GM21360 (cell line): ENCODE measurements at regions not wholly inside any gene's neighbourhood (a gene's known extent, or its start where the extent isn't known, plus 50 kb on each side); places are given as distances from the start of the nearest gene placed in this dataset.

ENCODE experiments used
- ATAC-seq: cut with Tn5 transposase; IDR thresholded peaks from one replicate; pipeline ENCODE4 v1.9.1; 2021; ENCODE audit warnings: mild to moderate bottlenecking, moderate library complexity; ENCODE audit not compliant: unreplicated experiment

GRCh38 chr18:79608999-79609461, 70.6 kb upstream of the CTDP1 start:
- ATAC-seq, result no peak

- no peak for ATAC-seq
Observed at GRCh38 chr18:79609841-79610281, 69.7 kb upstream of the CTDP1 start.

- no peak for ATAC-seq
Observed at GRCh38 chr18:79610461-79611039, 69.1 kb upstream of the CTDP1 start.

DNA sequence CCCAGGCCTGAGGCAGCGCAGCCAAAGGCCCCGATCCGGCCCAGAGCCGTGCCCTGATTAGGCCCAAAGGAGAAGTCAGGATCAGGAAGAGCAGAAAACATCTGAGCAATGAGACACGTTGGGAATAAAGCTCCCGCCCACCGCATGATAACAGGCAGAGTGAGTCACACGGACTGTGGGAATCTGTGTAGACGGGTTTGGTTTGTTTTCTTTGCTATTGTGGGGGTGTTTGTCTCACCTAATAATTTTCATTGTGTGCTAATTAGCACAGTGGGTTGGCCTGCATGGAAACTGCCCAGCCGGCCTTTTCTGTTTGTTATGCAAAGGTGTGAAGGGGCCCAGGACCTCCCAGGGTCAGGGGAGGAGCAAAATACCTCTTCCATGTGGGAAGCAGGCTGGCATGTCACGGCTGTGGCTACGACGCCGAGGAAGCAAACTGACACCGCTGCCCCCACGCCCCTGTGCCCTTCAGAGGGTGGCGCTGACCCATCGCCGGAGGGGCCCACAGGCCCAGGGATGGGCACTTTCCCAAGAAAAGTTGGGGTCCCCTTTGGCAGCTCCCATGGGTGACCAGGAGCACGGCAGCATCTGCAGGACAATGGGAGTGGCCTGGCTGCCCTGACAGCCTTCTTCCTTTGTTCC, 68.4 kb upstream of the CTDP1 start:
- ATAC-seq, result no peak

- ATAC-seq, result no peak
Observed at GRCh38 chr18:79612291-79613108, 67.1 kb upstream of the CTDP1 start.

DNA sequence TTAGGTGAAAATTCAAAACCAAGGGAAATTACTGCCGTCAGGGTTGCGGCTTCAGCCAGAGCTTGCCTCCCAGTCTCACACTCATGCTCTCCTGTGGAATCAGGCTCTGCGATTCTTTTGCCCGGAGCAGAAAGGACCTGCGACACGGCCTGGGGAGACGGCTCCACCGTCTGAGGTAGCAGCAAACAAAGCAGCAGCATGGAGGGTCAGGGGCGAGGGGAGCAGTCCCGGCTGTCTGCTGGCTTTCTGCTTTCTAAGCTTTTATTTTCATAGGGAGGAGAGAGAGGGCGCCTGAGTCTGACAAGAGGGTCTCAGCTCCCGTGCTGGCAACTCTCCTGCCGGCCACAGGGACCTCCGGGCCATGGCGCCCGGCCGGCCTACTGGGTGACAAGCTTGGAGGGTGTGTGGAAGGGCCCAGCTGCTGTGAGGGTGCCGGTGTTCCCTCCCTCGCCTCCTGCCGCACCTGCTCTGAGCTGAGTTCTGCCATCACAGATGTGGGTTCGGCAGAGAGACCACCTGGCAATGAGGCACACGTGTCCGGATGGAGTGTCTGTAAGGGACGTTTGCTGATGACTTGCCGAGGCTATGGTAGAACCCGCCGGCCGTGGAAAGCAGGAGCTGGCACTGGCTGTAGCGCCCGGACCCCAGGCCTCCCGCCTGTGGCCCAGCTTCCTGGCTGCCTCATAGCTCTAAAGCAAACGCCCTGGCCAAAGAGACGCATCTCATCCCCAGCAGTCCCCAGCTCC, 66.2 kb upstream of the CTDP1 start:
- ATAC-seq, result no peak

DNA sequence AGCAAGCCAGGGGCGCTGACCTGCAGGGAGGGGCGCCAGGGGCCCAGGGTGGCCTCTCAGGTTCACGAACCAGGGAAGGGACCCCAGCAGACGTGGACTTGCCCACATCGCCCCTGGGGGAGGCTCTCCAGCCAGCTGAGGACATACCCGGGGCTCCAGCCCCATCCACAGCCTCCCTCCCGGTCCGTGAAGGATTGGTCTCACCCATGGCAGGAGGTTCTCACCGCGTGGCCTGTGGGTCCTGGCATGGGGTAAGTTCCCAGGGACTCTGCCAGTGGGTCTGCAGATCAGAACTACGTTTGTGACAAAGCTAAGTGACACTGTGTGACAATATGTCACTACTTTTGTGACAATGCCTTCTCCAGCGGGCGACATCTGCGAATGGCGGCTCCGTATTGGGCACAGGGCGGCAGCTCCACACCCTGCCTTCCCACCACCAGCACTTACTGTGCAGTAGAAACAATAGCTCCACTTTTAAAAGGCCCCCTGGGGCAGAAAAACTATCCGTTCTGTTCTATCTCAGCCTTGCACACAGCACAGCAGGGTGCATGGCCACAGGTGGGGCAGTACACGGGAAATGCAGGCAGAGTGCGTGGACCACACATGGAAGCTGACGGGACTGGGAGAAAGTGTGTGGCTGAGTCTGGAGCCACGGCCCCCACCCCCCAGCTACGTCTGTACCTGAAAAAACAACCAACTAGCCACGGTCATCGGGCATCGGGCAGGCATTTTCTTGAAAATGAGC, 65.2 kb upstream of the CTDP1 start:
- no peak for ATAC-seq

DNA sequence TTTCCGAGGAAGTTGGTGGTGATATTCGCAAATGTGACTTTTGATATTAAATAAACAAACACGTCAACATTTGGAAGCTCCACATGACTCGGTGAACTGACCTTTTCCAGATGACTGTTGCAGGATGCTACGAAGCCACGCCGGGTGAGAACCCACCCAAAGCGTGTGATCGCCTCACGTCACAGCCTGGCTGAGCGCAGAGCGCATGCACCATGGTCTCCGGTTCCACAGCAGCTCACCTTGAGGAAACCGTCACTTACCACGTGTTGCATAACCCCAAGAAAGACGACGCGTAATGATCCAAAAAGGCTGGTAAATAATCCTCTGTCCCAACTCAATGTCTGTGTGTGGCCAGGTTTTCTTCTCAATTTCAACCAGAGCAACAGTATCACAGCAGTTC, 64.5 kb upstream of the CTDP1 start:
- ATAC-seq, result no peak

DNA sequence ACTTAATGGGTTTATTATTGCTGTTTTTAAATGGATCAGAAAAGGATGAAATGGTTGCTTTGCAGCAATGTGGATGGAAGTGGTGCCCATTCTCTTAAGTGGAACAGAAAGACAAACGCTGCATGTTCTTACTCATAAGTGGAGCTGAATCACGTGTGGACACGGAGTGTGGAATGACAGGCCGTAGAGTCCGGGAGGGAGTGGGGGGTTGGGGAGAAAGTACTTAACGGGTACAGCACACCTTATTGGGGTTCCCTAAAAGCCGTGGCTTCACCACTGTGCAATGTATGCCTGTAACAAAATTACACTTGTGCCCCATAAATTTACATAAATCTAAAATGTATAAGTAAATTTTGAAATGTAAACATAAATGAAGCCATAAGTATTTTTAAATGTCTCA, 64.0 kb upstream of the CTDP1 start:
- ATAC-seq, result no peak

GRCh38 chr18:79616651-79617510, 62.7 kb upstream of the CTDP1 start:
- no peak for ATAC-seq

DNA sequence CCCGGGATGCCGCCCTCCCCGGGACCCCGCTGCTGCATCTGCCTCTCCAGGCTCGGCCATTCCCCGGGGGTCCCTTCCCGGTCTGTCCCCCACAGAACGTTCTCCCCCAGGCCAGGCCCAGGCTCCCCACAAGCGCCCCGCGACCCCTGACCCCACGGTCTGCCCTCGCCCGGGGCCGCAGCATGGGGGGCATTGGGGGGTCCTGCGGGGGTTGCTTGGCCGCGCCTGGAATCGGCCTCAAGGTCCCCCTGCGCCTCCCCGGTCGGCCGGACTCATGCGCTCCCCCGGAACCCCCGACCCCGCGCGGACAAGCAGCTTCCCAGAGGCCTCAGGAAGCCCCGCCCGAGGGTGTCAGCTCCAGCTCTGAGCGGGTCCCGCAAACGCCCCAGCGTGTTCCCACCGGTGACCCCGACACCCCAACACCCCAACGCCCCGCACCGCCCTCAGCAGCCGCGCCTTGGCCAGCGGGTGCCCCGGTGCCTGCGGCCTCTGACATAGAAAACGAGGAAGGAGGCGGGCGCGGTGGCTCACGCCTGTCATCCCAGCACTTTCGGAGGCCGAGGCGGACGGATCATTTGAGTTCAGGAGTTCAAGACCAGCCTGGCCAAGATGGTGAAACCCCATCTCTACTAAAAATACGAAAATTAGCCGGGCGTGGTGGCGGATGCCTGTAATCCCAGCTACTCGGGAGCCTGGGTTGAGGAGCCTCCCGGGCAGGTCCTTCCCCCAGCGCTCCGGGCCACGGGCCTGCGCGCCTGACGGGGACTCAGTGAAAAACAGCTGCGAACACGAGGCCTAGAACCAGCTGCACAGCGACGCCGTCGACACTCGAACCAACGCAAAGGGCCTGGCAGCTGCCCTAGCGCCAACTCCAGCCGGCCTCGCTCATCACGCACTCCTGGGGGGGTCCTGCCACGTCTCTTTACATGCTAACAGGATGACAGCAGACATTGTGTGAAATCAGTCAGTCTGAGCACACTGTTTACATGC, 61.8 kb upstream of the CTDP1 start:
- no peak for ATAC-seq

GRCh38 chr18:79620576-79621165, 58.9 kb upstream of the CTDP1 start:
- ATAC-seq, result no peak

DNA sequence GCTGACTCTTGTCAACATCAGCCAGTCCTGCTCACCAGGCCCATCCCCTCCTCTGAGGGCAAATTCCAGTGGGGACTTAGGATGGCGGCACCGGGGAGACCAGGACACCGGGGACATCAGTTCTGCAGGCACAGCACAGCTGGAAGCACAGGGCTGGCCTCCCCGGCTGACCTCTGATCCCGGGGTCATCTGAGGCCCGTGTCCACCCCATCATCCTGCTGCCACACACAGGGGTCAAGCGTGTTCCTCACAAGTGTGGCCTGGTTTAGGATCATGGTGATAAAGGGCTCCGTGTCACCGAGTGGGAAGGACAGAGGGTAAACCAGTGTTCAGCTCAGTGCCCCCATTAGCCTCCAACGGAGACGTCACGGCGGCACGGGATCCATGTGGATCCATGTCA, 58.1 kb upstream of the CTDP1 start:
- ATAC-seq, result no peak

DNA sequence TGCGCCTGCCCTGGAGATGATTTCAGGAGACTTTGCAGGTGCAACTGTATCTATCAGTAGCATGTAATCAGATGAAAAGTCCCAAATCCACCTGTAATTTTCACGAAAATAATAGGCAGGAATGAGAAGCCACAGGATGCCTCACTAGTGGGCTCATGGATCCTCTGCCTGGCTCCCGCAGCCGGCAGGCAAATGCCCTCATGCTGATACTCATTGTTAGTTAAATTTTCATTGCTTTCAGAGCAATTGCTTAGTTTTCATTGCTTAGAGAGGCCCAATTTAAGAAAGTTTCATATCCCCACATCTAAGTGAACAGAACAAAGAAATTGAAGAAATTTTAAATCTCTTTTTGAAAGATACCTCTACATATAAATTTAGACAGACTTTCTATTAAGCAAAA, 57.6 kb upstream of the CTDP1 start:
- no peak for ATAC-seq

- ATAC-seq, result peak; percentile 31
Observed at GRCh38 chr18:79624356-79625170, 55.0 kb upstream of the CTDP1 start.

DNA sequence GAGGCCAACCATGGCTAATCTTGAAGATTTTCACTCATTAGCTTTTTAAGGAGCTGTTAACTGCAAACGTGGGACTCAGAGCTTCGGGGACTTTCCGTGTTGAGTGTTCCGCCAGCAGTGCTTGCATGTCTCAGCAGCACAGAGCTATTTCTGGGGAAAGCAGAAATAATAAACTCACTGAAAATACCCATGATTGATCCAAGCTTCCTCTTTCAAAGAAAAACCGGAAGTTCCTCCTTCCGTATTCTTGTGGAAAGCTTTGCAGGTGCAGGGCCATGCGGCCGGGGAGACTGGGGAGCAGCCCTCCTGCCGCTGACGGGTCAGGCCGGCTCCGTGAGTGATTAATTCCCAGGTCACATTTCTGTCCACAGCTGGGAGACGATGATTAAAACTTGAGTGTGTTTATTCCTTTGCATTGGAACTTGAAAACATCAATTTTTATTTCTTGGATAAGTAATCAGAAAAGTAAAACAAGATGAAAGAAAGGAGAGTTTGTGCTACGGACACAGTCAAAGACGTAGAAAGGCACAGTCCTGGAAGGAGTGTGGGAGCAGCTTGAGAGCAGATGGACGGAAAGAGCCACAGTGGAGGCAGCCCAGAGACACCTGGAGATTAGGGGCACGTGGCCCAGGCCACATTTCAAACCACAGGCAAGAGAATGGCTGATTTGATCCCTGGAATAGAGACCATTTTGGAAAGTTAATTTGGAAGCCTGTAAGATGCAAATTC, 54.2 kb upstream of the CTDP1 start:
- ATAC-seq, result peak; percentile 83
